ENCODE measurements at regions not wholly inside any gene's neighbourhood (a gene's known extent, or its start where the extent isn't known, plus 50 kb on each side); places are given as distances from the start of the nearest gene placed in this dataset.

GRCh38 chr13:67489016-67489415 is 258.9 kb upstream of the PCDH9 start:
- Histone ChIP-seq H3K56ac (replicated peaks; ENCODE audit: insufficient read length, low read depth, low read length) (no peak overlapping the region), H3K36me3 (ENCODE audit: control insufficient read depth in 2 of 4, insufficient read depth in 4 of 4, low read length in 3 of 4) (no peaks in the 10 kb centered on the region), H4K91ac (replicated peaks; ENCODE audit: insufficient read length, low read length) (no peak overlapping the region), H2BK120ac (replicated peaks; ENCODE audit: low read depth, low read length) (no peak overlapping the region), H3K27me3 (replicated peaks in 1 of 4; ENCODE audit: control insufficient read depth in 3 of 4, extremely low read depth in 1 of 4, insufficient read depth in 3 of 4, low read length in 3 of 4) (no peaks in the 10 kb centered on the region), H3K23ac (ENCODE audit: insufficient read length) (no peak overlapping the region), H4K20me1 (replicated peaks in 1 of 2; ENCODE audit: control insufficient read depth in 1 of 2, insufficient read depth in 2 of 2, low read length in 2 of 2) (no peaks in the 10 kb centered on the region), H3K18ac (ENCODE audit: extremely low read depth, low read length) (no peak overlapping the region), H3K14ac (ENCODE audit: insufficient read length) (no peak overlapping the region), H3K4me1 (replicated peaks in 1 of 4; ENCODE audit: control insufficient read depth in 3 of 4, insufficient read depth in 4 of 4, low read length in 3 of 4) (no peaks in the 10 kb centered on the region), H3K27ac (ENCODE audit: low read depth, low read length) (no peak overlapping the region), H3K4me2 (ENCODE audit: insufficient read depth in 1 of 2, low read depth in 2 of 2, low read length in 2 of 2) (no peak overlapping the region), H3K9me3 (ENCODE audit: insufficient read depth in 2 of 2, low read depth in 1 of 2, low read length in 1 of 2) (no peaks in the 10 kb centered on the region), H2AFZ (ENCODE audit: low read length) (peak overlapping the region; percentile 41; the same call in 1 of the 2 replicates), H3K9ac (replicated peaks in 1 of 4; ENCODE audit: extremely low read depth in 1 of 4, low read depth in 3 of 4, low read length in 3 of 4) (no peak overlapping the region), H2BK20ac (ENCODE audit: low read length) (no peak overlapping the region), H2BK15ac (ENCODE audit: low read length) (no peak overlapping the region), H4K8ac (ENCODE audit: extremely low read depth, insufficient read depth, low read length) (no peak overlapping the region), H3K23me2 (ENCODE audit: low read depth, low read length) (no peaks in the 10 kb centered on the region), H3K4ac (replicated peaks; ENCODE audit: insufficient read length, low read depth, low read length) (no peak overlapping the region), H3K4me3 (ENCODE audit: extremely low read depth in 1 of 4, insufficient read depth in 2 of 4, low read depth in 3 of 4, low read length in 4 of 4) (no peak overlapping the region), H3K79me2 (ENCODE audit: control insufficient read depth in 1 of 2, insufficient read depth in 2 of 2, low read length in 2 of 2) (no peaks in the 10 kb centered on the region), H2AK5ac (ENCODE audit: low read depth, low read length) (no peak overlapping the region), H4K5ac (ENCODE audit: insufficient read length, low read depth, low read length) (no peak overlapping the region), H2BK12ac (ENCODE audit: low read depth, low read length) (no peak overlapping the region), H3K79me1 (ENCODE audit: low read depth, low read length) (no peaks in the 10 kb centered on the region), H2BK5ac (ENCODE audit: low read depth, low read length) (no peak overlapping the region)
- FAIRE-seq (no peak), DNase-seq (ENCODE audit: low read depth in 1 of 2, low spot score in 2 of 2) (no peak)
- POLR2A ChIA-PET (ENCODE audit: partially characterized antibody), result interaction anchor here (1.0 kb wide), 1 partner anchor 51 kb away, joined by 3 read pairs; no protein-coding TSS in a partner anchor
- CTCF ChIA-PET (ENCODE audit: partially characterized antibody), result no interaction called here
- WGBS, 2 experiments (ENCODE audit: extremely low coverage in 1 of 2, insufficient coverage in 1 of 2, insufficient read length in 1 of 2, insufficient replicate concordance in 2 of 2, low coverage in 1 of 2, low lambda C conversion rate in 2 of 2, missing lambda C conversion rate in 1 of 2), result 84% methylated on average over 2 of the region's 2 CpGs; no CpG with 5 or more reads in 1 of the 2 experiments
- TF ChIP-seq TBP (IDR thresholded peaks at IDR 0.05; ENCODE audit: low read depth, low read length) (no peak), TAF7 (optimal IDR thresholded peaks at IDR 0.05; ENCODE audit: borderline replicate concordance, low read depth, low read length) (no peak), SIRT6 (IDR thresholded peaks at IDR 0.05; ENCODE audit: low read length) (no peak), MAFK (IDR thresholded peaks at IDR 0.05; ENCODE audit: low read depth, low read length) (no peak), HDAC2 (IDR thresholded peaks at IDR 0.05; ENCODE audit: borderline replicate concordance in 1 of 2, low read depth in 2 of 2, low read length in 2 of 2) (no peak), TEAD4 (IDR thresholded peaks at IDR 0.05; ENCODE audit: low read depth, low read length) (no peak), POU5F1 (IDR thresholded peaks at IDR 0.05; ENCODE audit: low read depth, low read length) (no peak), RNF2 (IDR thresholded peaks at IDR 0.05; ENCODE audit: borderline replicate concordance, low read depth, low read length, missing control alignments, poor library complexity, severe bottlenecking) (no peak), BCL11A (IDR thresholded peaks at IDR 0.05; ENCODE audit: low read depth in 2 of 2, low read length in 2 of 2) (no peak), ZNF274 (IDR thresholded peaks at IDR 0.05; ENCODE audit: borderline replicate concordance, extremely low read depth, low read length) (no peak), PHF8 (conservative IDR thresholded peaks at IDR 0.05; ENCODE audit: low read depth, low read length) (no peak), SIX5 (IDR thresholded peaks at IDR 0.05; ENCODE audit: low read depth, low read length) (no peak)
- TF ChIP-seq, protein P1, sequence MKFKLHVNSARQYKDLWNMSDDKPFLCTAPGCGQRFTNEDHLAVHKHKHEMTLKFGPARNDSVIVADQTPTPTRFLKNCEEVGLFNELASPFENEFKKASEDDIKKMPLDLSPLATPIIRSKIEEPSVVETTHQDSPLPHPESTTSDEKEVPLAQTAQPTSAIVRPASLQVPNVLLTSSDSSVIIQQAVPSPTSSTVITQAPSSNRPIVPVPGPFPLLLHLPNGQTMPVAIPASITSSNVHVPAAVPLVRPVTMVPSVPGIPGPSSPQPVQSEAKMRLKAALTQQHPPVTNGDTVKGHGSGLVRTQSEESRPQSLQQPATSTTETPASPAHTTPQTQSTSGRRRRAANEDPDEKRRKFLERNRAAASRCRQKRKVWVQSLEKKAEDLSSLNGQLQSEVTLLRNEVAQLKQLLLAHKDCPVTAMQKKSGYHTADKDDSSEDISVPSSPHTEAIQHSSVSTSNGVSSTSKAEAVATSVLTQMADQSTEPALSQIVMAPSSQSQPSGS (IDR thresholded peaks at IDR 0.05; ENCODE audit: low read length), result no peak

Data from H1 (cell line).